ENCODE measurements at regions not wholly inside any gene's neighbourhood (a gene's known extent, or its start where the extent isn't known, plus 50 kb on each side); places are given as distances from the start of the nearest gene placed in this dataset.

- TF ChIP-seq CTCF (IDR thresholded peaks at IDR 0.05; ENCODE audit: low read length): no peak
- TF ChIP-seq EZH2 (IDR thresholded peaks at IDR 0.05; ENCODE audit: borderline replicate concordance, low read length): no peak
Observed at GRCh38 chr6:129923530-129924250, 62.6 kb upstream of the TMEM244 start.
